CD4-positive, alpha-beta T cell treated with Interferon alpha-2 for 1 hour (primary cell): ENCODE measurements at regions not wholly inside any gene's neighbourhood (a gene's known extent, or its start where the extent isn't known, plus 50 kb on each side); places are given as distances from the start of the nearest gene placed in this dataset.
"Not testable (repeated sequence)": the region's sequence is repeated elsewhere in the genome, so short reads cannot be mapped to it uniquely, and the experiment has no call there.

Experiments
- DNase-seq, 2 donors: peaks; one replicate each; pipeline ENCODE4 v3.0.0-alpha.2; 2020 to 2022

GRCh38 chr10:31124852-31125251, 93.2 kb upstream of the ZNF438 start:
- DNase-seq: no peak

- DNase-seq: no peak
Measured at GRCh38 chr10:31125789-31126188, 94.1 kb upstream of the ZNF438 start.

- no peak for DNase-seq
Measured at GRCh38 chr10:31126593-31126992, 94.9 kb upstream of the ZNF438 start.

GRCh38 chr10:31128536-31128935, 96.9 kb upstream of the ZNF438 start:
- no peak for DNase-seq

- no peak for DNase-seq
Measured at GRCh38 chr10:31129271-31129670, 97.6 kb upstream of the ZNF438 start.

- DNase-seq: no peak
Measured at GRCh38 chr10:31129880-31130405, 98.3 kb upstream of the ZNF438 start.

- no peak for DNase-seq
Measured at GRCh38 chr10:31130406-31130805, 98.7 kb upstream of the ZNF438 start.

- DNase-seq: no peak
Measured at GRCh38 chr10:31131251-31131650, 99.6 kb upstream of the ZNF438 start.

- DNase-seq: no peak
Measured at GRCh38 chr10:31132681-31133244, 101.1 kb upstream of the ZNF438 start.

- no peak for DNase-seq
Measured at GRCh38 chr10:31133251-31133791, 101.7 kb upstream of the ZNF438 start.

GRCh38 chr10:31133792-31134310, 102.2 kb upstream of the ZNF438 start:
- peak; percentile 65 to 72 for DNase-seq

- no peak for DNase-seq
Measured at GRCh38 chr10:31134311-31134952, 102.8 kb upstream of the ZNF438 start.

GRCh38 chr10:31135171-31135570, 103.5 kb upstream of the ZNF438 start:
- DNase-seq: no peak

GRCh38 chr10:31135791-31136190, 104.1 kb upstream of the ZNF438 start:
- not testable (repeated sequence) for DNase-seq

GRCh38 chr10:31136386-31136785, 104.7 kb upstream of the ZNF438 start:
- DNase-seq: no peak

- DNase-seq: peak in 1 of 2 donors; percentile 22
Measured at GRCh38 chr10:31136930-31137885, 105.5 kb upstream of the ZNF438 start.

- no peak for DNase-seq
Measured at GRCh38 chr10:31138026-31138553, 106.4 kb upstream of the ZNF438 start.

GRCh38 chr10:31139497-31139896, 107.8 kb upstream of the ZNF438 start:
- no peak for DNase-seq

- no peak for DNase-seq
Measured at GRCh38 chr10:31140716-31141115, 109.1 kb upstream of the ZNF438 start.

GRCh38 chr10:31142026-31142425, 110.4 kb upstream of the ZNF438 start:
- no peak for DNase-seq

GRCh38 chr10:31143331-31143935, 111.8 kb upstream of the ZNF438 start:
- DNase-seq: no peak

- no peak for DNase-seq
Measured at GRCh38 chr10:31145986-31146385, 114.3 kb upstream of the ZNF438 start.
